Fibroblast of mammary gland (primary cell): ENCODE measurements at regions not wholly inside any gene's neighbourhood (a gene's known extent, or its start where the extent isn't known, plus 50 kb on each side); places are given as distances from the start of the nearest gene placed in this dataset.

Experiments used
- DNase-seq: peaks from one replicate; pipeline ENCODE4 v3.0.0-alpha.2; 2010; ENCODE audit warnings: low read depth
- H3K4me3 ChIP-seq: 2 replicates; pipeline ENCODE4 v1.5.1; 2011; ENCODE audit warnings: low read depth, mild to moderate bottlenecking, low read length, moderate library complexity; ENCODE audit not compliant: control insufficient read depth
- TF ChIP-seq, protein P1 (sequence below): conservative IDR thresholded peaks from 2 replicates; pipeline ENCODE4 v1.5.1; 2011; ENCODE audit warnings: low read depth, low read length, inconsistent platforms; ENCODE audit not compliant: control insufficient read depth, insufficient read depth

DNA sequence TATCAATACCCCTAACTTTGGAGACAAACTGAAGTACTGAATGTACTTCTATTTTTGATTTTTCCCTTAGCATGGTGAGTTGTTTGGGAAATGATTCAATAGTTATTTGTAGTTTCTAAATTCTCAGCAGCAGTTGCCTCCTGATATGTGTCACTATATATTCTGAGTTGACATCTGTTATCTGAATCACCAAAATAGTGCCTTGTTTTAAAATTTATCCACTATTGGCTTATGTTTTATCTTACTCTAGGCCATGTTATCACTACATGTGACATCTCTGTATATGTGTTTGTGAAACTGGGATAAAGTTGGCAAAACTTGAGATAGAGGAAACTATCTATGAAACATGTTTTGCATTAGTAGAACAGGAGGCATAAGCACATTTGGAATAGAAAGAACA, 317.6 kb downstream of the TLE4 start:
- no peak overlapping the region for H3K4me3 ChIP-seq
- DNase-seq, result no peak
- TF ChIP-seq, protein P1, sequence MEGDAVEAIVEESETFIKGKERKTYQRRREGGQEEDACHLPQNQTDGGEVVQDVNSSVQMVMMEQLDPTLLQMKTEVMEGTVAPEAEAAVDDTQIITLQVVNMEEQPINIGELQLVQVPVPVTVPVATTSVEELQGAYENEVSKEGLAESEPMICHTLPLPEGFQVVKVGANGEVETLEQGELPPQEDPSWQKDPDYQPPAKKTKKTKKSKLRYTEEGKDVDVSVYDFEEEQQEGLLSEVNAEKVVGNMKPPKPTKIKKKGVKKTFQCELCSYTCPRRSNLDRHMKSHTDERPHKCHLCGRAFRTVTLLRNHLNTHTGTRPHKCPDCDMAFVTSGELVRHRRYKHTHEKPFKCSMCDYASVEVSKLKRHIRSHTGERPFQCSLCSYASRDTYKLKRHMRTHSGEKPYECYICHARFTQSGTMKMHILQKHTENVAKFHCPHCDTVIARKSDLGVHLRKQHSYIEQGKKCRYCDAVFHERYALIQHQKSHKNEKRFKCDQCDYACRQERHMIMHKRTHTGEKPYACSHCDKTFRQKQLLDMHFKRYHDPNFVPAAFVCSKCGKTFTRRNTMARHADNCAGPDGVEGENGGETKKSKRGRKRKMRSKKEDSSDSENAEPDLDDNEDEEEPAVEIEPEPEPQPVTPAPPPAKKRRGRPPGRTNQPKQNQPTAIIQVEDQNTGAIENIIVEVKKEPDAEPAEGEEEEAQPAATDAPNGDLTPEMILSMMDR, result no peak

DNA sequence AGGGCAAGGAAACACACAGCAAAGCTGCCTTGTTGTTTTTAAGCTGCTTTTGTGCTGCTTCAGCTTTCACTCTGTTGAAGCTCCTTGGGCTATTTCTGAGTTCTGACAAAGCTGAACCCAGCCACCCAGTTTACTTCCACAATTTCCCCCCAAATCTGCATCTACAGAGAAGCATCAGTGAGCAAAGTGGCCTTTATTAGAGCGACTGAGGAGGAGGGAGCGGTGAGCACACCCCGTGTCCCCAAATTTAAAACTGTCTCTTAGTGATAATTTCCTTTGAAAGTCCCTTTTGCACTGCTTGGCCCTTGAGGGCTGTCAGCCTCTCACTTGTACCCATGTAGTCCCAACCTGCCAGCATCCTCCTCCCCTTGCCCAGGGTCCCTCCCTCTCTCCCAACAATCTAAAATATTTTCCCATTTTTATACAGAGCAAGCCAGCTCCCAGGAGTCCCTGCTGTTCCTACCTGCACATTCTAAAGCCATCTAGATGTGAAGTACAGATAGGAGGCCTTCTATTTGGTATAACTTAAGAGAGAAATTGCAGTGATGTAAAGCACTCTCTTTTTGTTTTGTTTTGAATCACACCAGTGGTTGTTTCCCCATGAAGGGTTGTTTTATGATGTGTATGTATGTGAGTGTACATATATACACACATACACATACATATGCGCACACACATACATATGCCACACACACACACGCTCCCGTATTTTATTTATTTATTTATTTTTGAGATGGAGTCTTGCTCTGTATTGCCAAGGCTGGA, 313.5 kb downstream of the TLE4 start:
- TF ChIP-seq, protein P1, result no peak
- no peak overlapping the region for H3K4me3 ChIP-seq
- DNase-seq, result no peak

DNA sequence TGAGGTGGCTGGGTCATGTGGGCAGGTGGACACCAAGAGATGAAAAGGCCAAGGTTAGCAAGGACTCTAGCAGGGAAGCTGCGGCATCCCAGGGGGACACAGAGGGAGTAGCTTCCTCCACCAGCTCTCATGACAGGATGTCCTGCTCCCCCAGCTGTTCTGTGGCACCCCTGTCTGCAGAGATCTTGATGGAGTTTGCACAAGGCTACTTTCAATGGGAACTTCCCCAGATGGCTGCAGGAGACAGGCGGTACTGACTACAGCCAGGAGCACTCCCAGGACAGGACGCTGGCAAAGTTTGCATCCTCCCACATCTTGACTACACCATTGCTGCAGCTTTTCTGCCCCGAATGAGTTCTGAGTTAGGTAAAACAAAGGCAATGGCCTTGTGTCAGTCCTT, 312.8 kb downstream of the TLE4 start:
- TF ChIP-seq, protein P1, result no peak
- no peak for DNase-seq
- no peak overlapping the region for H3K4me3 ChIP-seq

DNA sequence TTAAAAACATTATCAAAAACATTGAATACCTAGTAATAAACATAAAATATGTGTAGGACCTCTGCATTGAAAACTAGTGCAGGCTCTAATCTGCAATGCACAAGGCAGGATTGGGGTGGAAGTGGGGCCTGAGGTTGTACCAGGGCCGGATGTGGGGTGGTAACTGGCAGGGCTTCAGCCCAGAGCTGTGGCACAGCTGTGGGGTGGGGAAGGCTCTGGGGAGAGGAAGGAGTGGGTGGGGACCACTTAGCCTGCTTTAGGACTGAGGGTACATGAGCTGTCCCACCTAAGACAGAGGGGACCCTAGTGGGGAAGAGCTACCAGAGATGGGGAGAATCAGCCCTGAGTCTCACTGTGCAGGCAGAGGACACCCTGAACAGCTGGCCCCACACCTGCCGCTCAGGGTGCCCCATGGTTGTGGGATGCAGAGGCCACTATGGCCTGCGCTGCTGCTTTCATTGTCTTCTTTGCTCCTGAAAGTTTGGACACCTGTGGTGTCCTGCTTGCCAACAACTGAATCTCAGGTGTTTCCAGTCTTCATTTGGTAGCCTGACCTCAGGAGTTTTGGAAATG, 311.4 kb downstream of the TLE4 start:
- H3K4me3 ChIP-seq, result no peak overlapping the region
- no peak for DNase-seq
- TF ChIP-seq, protein P1, result no peak

DNA sequence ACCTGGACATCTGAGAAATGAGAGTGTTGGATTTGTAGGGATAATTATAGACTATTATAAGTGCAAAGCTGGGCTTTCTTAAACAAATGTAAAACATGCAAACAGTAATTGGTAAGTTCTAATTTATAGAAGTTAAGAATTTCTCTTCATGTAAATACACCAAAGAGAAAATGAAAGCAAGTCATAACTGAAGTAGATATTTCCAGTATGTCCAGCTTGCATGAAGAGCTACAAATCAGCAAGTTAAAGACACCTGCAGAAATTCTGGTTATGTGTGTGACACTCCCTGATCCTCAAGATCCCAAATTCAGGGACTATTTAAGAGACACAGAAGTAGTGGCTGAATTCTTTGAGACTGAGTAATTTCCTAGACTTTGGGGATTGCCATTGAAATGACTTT, 308.9 kb downstream of the TLE4 start:
- TF ChIP-seq, protein P1, result no peak
- H3K4me3 ChIP-seq, result no peak overlapping the region
- no peak for DNase-seq

DNA sequence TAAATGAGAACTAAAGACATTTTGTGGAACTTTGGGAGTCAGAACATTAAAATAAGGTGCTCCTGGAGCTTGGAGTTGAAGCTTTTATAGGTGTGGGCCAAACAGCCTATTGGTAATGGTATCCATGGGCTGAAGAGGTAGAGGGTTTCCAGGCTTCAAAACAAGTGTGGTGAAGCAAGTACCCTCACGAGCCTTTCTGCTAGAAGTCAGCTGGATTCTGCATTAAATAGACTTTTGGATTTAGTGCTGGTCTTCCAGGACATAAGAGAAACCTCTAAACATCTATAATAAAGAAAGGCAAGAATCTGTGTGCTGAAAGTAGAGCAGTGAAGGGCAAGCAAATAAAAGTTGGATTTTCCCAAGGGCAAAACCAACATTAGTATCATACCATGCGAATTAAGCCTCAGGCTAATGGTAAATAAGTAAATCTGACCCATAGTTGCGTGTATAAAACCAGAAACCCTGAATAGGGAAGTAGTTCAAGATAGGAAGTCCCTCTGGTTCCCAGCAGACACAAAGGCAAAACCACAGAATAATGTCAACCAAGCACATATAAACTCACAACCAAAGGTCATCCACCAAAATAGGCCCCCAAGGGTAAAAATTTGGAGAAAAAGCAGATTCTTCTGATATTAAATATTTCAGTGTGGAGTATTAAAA, 306.3 kb downstream of the TLE4 start:
- TF ChIP-seq, protein P1, result no peak
- DNase-seq, result no peak
- H3K4me3 ChIP-seq, result no peak overlapping the region
